ENCODE measurements at regions not wholly inside any gene's neighbourhood (a gene's known extent, or its start where the extent isn't known, plus 50 kb on each side); places are given as distances from the start of the nearest gene placed in this dataset.

- TF ChIP-seq CTCF (IDR thresholded peaks at IDR 0.05) = no peak
- TF ChIP-seq POLR2A (IDR thresholded peaks at IDR 0.05) = no peak
- H3K27ac ChIP-seq = no peak overlapping the region
- no peaks in the 10 kb centered on the region for H3K9me3 ChIP-seq
- no peak for DNase-seq
- H3K4me3 ChIP-seq = no peak overlapping the region
- WGBS, 2 donors = 16 to 26% methylated on average over 3 of the region's 3 CpGs
- intact Hi-C loops (cut with DNase I) = no loop called here
- H3K36me3 ChIP-seq (replicated peaks in 1 of 2; ENCODE audit: insufficient read depth in 1 of 2, low read depth in 2 of 2) = no peaks in the 10 kb centered on the region
- ATAC-seq = no peak
- H3K4me1 ChIP-seq = no peaks in the 10 kb centered on the region
- no peaks in the 10 kb centered on the region for H3K27me3 ChIP-seq
These were observed 431.1 kb downstream of the KCNH5 start for GRCh38 chr14:62614122-62614521.

GRCh38 chr14:62616668-62617067 is 428.6 kb downstream of the KCNH5 start:
- H3K27me3 ChIP-seq = no peaks in the 10 kb centered on the region
- TF ChIP-seq CTCF (IDR thresholded peaks at IDR 0.05) (no peak), POLR2A (IDR thresholded peaks at IDR 0.05) (no peak)
- no peak overlapping the region for H3K4me3 ChIP-seq
- ATAC-seq = no peak
- intact Hi-C loops (cut with DNase I) = no loop called here
- DNase-seq = no peak
- H3K9me3 ChIP-seq = no peaks in the 10 kb centered on the region
- no peaks in the 10 kb centered on the region for H3K4me1 ChIP-seq
- no peak overlapping the region for H3K27ac ChIP-seq
- 58 to 66% methylated on average over 4 of the region's 4 CpGs for WGBS, 2 donors
- no peaks in the 10 kb centered on the region for H3K36me3 ChIP-seq (replicated peaks in 1 of 2; ENCODE audit: insufficient read depth in 1 of 2, low read depth in 2 of 2)

- DNase-seq (no peak), ATAC-seq (no peak)
- H3K36me3 ChIP-seq (replicated peaks in 1 of 2; ENCODE audit: insufficient read depth in 1 of 2, low read depth in 2 of 2) = no peaks in the 10 kb centered on the region
- no peak overlapping the region for H3K27ac ChIP-seq
- no peaks in the 10 kb centered on the region for H3K4me1 ChIP-seq
- WGBS, 2 donors = 45 to 58% methylated on average over 5 of the region's 5 CpGs
- intact Hi-C loops (cut with DNase I) = no loop called here
- no peaks in the 10 kb centered on the region for H3K27me3 ChIP-seq
- no peak overlapping the region for H3K4me3 ChIP-seq
- H3K9me3 ChIP-seq = no peaks in the 10 kb centered on the region
- TF ChIP-seq CTCF (IDR thresholded peaks at IDR 0.05) = no peak
- no peak for TF ChIP-seq POLR2A (IDR thresholded peaks at IDR 0.05)
These were observed 418.8 kb downstream of the KCNH5 start for GRCh38 chr14:62626416-62626815.

GRCh38 chr14:62629176-62629725 is 416.0 kb downstream of the KCNH5 start:
- H3K27ac ChIP-seq = no peak overlapping the region
- no peaks in the 10 kb centered on the region for H3K27me3 ChIP-seq
- H3K4me3 ChIP-seq = no peak overlapping the region
- no peaks in the 10 kb centered on the region for H3K4me1 ChIP-seq
- no peaks in the 10 kb centered on the region for H3K9me3 ChIP-seq
- H3K36me3 ChIP-seq (replicated peaks in 1 of 2; ENCODE audit: insufficient read depth in 1 of 2, low read depth in 2 of 2) = no peaks in the 10 kb centered on the region
- 35 to 39% methylated on average over 9 of the region's 9 CpGs for WGBS, 2 donors
- ATAC-seq (no peak), DNase-seq (no peak)
- no peak for TF ChIP-seq POLR2A (IDR thresholded peaks at IDR 0.05)
- TF ChIP-seq CTCF (IDR thresholded peaks at IDR 0.05) = no peak
- intact Hi-C loops (cut with DNase I) = no loop called here

- intact Hi-C loops (cut with DNase I) = no loop called here
- Histone ChIP-seq H3K27ac (no peak overlapping the region), H3K4me1 (no peaks in the 10 kb centered on the region), H3K36me3 (replicated peaks in 1 of 2; ENCODE audit: insufficient read depth in 1 of 2, low read depth in 2 of 2) (no peaks in the 10 kb centered on the region), H3K4me3 (no peak overlapping the region), H3K9me3 (no peaks in the 10 kb centered on the region), H3K27me3 (no peaks in the 10 kb centered on the region)
- WGBS, 2 donors = 77 to 90% methylated on average over 3 of the region's 3 CpGs
- no peak for DNase-seq
- ATAC-seq = no peak
- TF ChIP-seq POLR2A (IDR thresholded peaks at IDR 0.05) = no peak
- TF ChIP-seq CTCF (IDR thresholded peaks at IDR 0.05) = no peak
These were observed 414.1 kb downstream of the KCNH5 start for GRCh38 chr14:62631176-62631575.

Data from body of pancreas (tissue), 4 donors.